GM20431 (cell line): ENCODE measurements at regions not wholly inside any gene's neighbourhood (a gene's known extent, or its start where the extent isn't known, plus 50 kb on each side); places are given as distances from the start of the nearest gene placed in this dataset.
"Not testable (repeated sequence)": the region's sequence is repeated elsewhere in the genome, so short reads cannot be mapped to it uniquely, and the experiment has no call there.

Source experiments
- in situ Hi-C: fragments of 300-500 bp; cut with MseI, MboI; formaldehyde crosslinking; loops from one replicate; pipeline ENCODE4 v1.15.0; 2020; ENCODE audit warnings: low sequenced_read_pairs; ENCODE audit not compliant: unreplicated experiment

- in situ Hi-C loops = no loop called here
These were observed 1074.1 kb downstream of the BCL11B start for GRCh38 chr14:98197933-98198332.

DNA sequence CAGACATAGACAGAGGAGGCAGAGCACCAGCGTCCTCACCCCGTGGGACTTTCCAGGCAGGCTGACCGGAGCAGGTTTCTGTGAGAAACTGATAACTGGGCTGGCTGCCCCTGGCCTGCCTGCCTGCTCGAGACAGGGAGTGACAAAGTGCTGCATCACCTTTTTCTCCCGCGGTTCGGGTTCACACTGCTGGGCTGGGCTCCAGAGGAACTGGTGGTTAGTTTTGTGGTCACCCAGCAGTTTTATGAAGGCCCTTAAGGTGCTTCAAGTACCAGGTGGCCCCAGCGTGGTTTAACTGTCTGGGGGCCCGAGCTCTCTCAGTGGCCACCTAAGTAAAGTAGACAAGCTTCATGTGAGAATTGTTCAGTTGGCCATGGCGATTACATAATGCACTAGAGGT is 1073.6 kb downstream of the BCL11B start:
- in situ Hi-C loops = no loop called here

DNA sequence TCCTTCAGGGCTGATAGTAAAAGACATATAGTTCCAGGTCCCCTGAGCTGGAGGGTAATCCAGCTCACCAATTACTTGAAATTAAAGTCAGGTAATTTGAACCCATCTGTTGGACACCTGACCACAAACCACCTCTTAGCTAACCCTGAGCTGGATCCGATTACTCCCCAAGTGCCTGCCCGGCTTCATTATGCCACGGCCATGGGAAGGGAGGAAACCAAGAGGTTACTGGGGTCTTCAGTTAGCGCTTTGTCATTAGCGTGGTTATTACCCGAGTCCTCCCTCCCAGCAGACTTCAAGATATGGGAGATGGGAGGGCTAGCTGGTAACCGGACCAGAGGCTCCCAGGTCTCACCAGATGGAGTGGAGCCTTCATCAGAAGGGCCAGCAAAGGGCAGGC is 1071.4 kb downstream of the BCL11B start:
- in situ Hi-C loops = no loop called here

GRCh38 chr14:98203421-98203820 is 1068.6 kb downstream of the BCL11B start:
- in situ Hi-C loops = no loop called here

- in situ Hi-C loops = no loop called here
These were observed 1067.9 kb downstream of the BCL11B start for GRCh38 chr14:98204139-98204538.

DNA sequence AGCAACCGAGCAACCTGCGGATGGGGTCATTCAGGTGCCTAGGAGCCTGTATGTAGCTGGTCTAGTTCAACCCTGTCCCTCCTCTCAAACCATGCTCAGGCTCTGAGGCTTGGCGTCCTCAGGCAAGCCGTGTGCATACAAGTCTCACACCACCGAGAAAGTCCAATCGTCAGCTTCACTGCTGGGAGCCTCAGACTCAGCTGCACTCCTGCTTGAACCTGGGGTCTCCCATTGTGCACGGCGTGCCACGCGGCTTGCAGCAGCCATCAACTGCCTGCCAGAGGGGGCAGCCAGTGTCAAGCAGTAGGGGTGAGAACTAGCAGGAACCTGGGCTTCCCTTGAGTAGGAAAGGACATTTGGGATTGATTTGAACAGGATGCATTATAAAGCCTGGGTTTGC is 1064.6 kb downstream of the BCL11B start:
- in situ Hi-C loops = no loop called here

- in situ Hi-C loops = no loop called here
These were observed 1063.8 kb downstream of the BCL11B start for GRCh38 chr14:98208211-98208611.

DNA sequence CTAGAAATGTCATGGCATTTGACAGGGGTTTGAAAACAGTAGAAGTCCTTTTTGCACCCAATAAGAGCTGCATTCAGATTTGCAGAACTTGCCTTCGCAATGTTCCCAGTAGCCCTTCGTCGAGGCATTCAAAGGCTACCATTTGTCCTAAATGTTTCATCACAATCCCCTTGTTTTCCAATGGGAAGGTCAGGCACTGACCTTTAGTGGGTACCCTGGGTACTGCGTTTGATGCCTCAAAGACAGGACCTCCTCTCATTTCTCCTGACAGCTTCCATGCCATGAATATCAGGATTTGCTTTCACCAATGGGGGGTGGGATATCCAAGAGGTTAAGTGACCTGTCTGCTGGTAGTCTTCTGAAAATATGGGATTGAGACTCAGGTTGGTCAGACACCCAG is 1063.1 kb downstream of the BCL11B start:
- in situ Hi-C loops = no loop called here

DNA sequence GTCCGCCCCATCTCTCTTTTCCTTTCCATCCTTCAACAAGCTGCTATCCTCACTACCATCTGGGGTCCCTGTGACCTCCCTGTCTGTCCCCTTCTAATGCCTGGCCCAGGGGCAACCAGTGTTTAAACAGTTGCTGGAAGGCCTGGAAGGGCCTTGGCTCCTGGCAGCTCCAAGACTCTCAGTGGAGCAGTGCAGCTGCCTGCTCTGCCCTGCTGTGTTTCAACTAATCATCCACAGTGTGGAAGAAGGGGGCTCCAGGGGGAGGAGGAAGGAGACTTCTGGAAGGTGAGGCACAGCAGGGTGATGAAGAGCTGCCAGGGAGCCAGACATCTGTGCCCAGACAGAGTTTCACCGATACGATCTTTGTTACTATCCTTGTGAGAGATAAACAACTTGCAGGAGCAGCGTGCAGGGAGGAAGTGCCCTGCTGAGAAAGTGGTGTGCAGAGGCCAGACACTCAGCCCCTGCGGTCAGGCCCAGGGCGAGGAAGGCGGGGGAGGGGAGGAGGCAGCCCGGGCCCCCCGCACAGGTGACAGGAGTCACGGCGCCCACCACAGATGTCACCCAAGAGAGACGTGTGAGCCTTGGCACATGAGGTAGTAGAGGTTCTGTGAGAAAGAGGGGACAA is 1061.8 kb downstream of the BCL11B start:
- in situ Hi-C loops = no loop called here

- in situ Hi-C loops = no loop called here
These were observed 1054.5 kb downstream of the BCL11B start for GRCh38 chr14:98217530-98217929.

DNA sequence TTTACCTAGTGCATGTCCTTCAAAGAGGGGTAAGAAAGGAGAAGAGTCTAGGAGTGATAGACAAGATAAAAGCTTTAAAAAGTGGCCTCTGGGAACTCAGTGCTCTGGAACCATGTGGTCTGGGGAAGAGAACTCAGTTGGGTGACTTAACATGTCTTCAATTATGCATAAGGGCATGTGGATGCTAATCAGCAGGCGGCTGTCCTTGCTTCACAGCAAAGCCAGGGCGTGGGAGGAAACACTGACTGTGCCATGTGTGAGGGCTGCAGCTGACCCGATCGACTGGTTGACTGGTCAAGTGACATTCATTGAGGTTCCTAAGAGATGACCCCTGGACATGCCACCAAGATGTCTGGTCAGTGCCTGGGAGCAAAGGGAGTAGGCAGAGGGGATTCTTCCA is 1053.8 kb downstream of the BCL11B start:
- in situ Hi-C loops = no loop called here

DNA sequence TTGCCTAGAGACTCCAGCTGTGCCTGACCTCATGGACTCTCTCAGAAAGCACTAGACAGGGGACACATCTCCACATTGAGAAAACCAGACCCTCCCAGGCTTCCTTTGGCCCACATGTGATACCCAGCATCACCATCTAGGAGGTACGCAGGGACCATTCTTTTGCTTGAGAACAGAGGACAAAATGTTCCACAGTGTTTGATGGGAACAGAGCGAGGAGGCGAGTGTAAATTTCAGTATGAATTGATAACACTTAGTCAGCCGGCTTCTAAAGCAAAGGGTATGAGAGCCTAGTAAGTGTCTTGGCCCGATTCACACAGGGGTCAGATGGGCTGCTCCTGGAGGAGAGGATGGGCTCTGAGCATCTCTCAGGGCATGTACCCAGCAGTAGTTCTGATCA is 1052.4 kb downstream of the BCL11B start:
- in situ Hi-C loops = no loop called here

DNA sequence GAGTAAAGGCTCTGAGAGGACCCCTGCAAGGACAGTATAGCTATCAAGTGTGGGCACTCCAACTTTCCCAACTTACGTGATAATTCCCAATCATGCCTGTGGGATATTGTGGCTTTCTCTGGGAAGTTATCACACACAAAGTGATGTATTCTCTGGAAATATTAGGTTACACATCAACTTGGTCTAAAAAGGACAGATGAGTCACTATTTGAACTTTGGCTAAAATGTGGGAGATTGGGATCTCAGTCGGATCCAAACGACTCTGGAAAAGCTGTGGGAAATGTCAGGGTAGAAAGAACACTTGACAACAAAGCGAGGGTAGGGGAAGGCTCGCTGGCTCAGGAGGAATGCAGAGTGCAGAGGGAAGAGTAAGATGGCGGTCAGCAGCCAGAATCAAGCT is 1048.9 kb downstream of the BCL11B start:
- in situ Hi-C loops = no loop called here

DNA sequence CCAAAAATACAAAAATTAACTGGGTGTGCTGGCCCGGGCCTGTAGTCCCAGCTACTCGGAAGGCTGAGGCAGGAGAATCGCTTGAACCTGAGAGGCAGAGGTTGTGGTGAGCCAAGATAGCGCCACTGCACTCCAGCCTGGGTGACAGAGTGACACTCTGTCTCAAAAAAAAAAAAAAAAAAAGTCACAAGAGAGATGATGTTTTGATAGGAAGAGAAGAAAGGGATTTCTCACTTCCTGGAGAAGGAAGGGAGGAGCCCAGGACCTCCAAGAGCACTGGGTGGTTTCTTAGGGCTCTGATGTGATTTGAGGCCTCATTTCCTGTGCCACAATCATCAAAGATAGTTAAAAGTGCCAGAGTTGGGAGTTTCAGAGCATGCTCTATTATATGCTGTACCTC is 1048.3 kb downstream of the BCL11B start:
- in situ Hi-C loops = not testable (repeated sequence)

DNA sequence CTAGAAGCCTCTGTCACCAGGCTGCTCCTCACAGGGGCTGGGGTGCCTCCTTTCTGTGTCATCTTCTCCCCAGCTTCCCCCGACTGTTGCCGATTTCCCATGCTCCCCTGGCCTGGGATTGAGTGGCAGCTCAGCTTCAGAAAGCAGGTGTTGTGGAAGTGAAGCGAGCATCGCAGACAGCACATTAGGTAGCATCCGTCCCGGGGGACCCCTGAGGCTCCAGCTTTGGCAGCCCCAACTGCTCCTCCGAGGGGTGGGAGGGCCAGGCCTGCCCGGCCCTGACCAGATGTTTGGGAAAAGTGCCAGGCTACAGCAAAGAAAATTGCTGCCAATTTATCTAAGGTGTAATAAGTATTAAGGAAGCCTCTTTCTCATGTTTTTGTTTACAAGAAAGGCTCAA is 1045.6 kb downstream of the BCL11B start:
- in situ Hi-C loops = no loop called here

DNA sequence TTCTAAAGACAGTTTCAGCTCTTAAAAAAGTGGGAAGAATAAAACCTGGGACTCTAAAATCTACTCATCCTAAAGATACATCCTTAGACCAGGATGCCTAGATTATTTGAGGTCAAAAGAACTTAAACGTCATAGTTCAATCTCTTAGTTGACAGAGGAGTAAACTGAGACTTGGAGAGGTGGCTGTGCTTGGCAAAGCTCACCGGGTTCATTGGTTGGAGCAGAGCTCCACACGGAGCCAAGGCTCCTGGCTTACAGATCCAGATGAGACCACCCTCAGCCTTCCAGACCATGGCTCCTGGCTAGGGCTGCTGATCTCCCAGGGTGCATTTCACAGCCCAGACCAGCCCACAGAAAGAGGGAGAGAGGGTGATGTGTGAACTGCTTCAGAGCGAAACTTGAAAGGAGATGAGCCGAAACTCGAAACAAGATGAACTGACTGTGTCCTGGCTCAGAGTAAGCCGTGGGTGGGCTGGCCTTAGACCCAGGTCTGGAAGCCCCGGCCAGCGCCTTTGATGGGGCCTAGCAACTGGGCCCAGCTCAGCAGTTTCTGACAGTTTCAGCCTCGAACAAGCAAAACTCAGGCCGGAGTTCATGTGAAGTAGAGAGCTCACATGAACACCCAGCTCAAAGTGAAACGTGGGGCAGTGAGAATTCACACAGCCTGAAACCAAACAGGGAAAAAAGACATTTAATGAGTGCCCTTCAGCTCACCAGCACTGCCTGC is 1044.8 kb downstream of the BCL11B start:
- in situ Hi-C loops = no loop called here

- in situ Hi-C loops = no loop called here
These were observed 1044.3 kb downstream of the BCL11B start for GRCh38 chr14:98227727-98228111.

- in situ Hi-C loops = no loop called here
These were observed 1042.2 kb downstream of the BCL11B start for GRCh38 chr14:98229656-98230366.

DNA sequence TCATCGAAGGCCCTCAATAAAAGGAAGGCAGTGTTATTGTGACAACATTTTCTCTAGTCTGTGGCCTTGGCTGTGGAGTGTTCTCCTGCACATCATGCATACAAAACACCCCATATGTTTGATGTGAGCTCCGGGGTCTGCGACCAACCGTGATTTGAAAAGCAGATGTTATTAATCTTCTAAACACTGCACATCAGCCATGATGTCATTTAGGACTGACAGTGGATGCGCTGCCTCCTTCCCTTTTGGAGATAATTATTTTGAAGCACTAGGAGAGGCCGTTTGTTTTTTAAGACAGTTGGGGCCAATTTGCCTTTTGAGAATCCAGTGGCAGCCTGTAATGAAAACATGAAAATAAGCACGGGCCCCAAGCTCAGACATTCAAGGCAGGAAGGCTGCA is 1041.6 kb downstream of the BCL11B start:
- in situ Hi-C loops = no loop called here

DNA sequence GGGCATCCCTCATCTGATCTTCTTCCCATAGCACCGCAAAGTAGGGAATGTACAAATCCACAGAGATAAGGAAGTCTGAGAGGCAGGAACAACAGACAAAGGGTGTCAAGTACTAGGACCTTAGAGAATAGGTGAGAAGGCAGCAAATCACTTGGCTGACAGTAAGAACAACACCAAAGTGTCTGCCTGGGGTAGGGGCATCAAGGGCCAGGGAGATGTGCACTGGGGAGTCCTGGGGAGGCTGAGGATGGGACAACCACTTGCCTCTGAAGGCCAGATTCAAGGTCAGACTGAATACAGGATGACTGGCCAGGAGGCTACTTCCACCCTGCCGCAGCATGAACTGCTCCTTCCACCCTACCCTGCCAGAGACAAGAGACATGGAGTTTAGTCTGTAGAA is 1040.8 kb downstream of the BCL11B start:
- in situ Hi-C loops = no loop called here

GRCh38 chr14:98233656-98234055 is 1038.3 kb downstream of the BCL11B start:
- in situ Hi-C loops = no loop called here
